ENCODE measurements at regions not wholly inside any gene's neighbourhood (a gene's known extent, or its start where the extent isn't known, plus 50 kb on each side); places are given as distances from the start of the nearest gene placed in this dataset.

DNA sequence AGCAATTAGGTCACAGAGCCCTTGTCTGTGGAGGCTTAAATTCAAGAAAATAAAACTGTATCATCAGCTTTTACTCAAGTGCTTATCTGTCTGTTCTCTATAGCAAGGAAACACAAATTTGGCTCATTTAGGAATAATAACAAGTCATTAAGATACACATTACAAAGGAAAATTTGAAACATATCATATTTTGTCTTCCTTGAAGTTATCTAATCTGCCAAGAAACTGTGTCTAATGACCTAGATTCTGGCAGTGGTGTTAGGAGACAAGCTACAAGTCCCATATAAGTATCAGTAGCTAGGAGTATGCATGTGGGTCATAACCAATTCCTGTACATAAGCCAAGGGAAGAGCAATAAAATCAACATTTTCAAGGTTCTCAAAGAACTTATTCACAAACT is 108.2 kb upstream of the SETMAR start:
- TF ChIP-seq EP300 (IDR thresholded peaks at IDR 0.05; ENCODE audit: borderline replicate concordance) (no peak), CREB1 (IDR thresholded peaks at IDR 0.05; ENCODE audit: low read depth) (no peak), NFIC (IDR thresholded peaks at IDR 0.05) (no peak), YY1 (IDR thresholded peaks at IDR 0.05; ENCODE audit: low read depth) (no peak), TAF1 (IDR thresholded peaks at IDR 0.05; ENCODE audit: low read depth) (no peak), ZBTB7A (IDR thresholded peaks at IDR 0.05; ENCODE audit: low read depth) (no peak), CEBPB (IDR thresholded peaks at IDR 0.05) (no peak), RAD21 (IDR thresholded peaks at IDR 0.05; ENCODE audit: low read depth) (no peak), TCF12 (IDR thresholded peaks at IDR 0.05; ENCODE audit: low read depth) (no peak), TEAD4 (IDR thresholded peaks at IDR 0.05) (no peak), EGR1 (IDR thresholded peaks at IDR 0.05) (no peak)
- TF ChIP-seq, protein P1, sequence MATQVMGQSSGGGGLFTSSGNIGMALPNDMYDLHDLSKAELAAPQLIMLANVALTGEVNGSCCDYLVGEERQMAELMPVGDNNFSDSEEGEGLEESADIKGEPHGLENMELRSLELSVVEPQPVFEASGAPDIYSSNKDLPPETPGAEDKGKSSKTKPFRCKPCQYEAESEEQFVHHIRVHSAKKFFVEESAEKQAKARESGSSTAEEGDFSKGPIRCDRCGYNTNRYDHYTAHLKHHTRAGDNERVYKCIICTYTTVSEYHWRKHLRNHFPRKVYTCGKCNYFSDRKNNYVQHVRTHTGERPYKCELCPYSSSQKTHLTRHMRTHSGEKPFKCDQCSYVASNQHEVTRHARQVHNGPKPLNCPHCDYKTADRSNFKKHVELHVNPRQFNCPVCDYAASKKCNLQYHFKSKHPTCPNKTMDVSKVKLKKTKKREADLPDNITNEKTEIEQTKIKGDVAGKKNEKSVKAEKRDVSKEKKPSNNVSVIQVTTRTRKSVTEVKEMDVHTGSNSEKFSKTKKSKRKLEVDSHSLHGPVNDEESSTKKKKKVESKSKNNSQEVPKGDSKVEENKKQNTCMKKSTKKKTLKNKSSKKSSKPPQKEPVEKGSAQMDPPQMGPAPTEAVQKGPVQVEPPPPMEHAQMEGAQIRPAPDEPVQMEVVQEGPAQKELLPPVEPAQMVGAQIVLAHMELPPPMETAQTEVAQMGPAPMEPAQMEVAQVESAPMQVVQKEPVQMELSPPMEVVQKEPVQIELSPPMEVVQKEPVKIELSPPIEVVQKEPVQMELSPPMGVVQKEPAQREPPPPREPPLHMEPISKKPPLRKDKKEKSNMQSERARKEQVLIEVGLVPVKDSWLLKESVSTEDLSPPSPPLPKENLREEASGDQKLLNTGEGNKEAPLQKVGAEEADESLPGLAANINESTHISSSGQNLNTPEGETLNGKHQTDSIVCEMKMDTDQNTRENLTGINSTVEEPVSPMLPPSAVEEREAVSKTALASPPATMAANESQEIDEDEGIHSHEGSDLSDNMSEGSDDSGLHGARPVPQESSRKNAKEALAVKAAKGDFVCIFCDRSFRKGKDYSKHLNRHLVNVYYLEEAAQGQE (IDR thresholded peaks at IDR 0.05; ENCODE audit: low read depth) = no peak
- TF ChIP-seq, protein P2, sequence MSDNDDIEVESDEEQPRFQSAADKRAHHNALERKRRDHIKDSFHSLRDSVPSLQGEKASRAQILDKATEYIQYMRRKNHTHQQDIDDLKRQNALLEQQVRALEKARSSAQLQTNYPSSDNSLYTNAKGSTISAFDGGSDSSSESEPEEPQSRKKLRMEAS (IDR thresholded peaks at IDR 0.05) = no peak
- TF ChIP-seq, protein P3, sequence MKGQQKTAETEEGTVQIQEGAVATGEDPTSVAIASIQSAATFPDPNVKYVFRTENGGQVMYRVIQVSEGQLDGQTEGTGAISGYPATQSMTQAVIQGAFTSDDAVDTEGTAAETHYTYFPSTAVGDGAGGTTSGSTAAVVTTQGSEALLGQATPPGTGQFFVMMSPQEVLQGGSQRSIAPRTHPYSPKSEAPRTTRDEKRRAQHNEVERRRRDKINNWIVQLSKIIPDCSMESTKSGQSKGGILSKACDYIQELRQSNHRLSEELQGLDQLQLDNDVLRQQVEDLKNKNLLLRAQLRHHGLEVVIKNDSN (IDR thresholded peaks at IDR 0.05) = no peak
